Tibial artery (tissue), 4 donors: ENCODE measurements at regions not wholly inside any gene's neighbourhood (a gene's known extent, or its start where the extent isn't known, plus 50 kb on each side); places are given as distances from the start of the nearest gene placed in this dataset.

Source experiments
- DNase-seq, 2 donors: peaks; one replicate each; pipeline ENCODE4 v3.0.0-alpha.2; 2019
- H3K27ac ChIP-seq, 2 donors: fragments of 200-600 bp; sonication (generic) in 1 of 2; 1 replicate in 1 of 2; 2 replicates in 1 of 2; pipeline ENCODE4 v1.5.1; 2018 to 2019; ENCODE audit warnings: mild to moderate bottlenecking in 1 of 2
- H3K27me3 ChIP-seq, 2 donors: fragments of 200-600 bp; sonication (generic) in 1 of 2; one replicate each; pipeline versions ENCODE4 v1.5.1 to v1.6.0; 2016 to 2019
- H3K36me3 ChIP-seq, 3 donors: fragments of 200-600 bp; sonication (generic) in 2 of 3; one replicate each; pipeline ENCODE4 v1.5.1; 2016 to 2019; ENCODE audit warnings: mild to moderate bottlenecking in 2 of 3
- H3K4me1 ChIP-seq, 4 donors: fragments of 200-600 bp; sonication (generic) in 2 of 4; 1 replicate in 3 of 4; 2 replicates in 1 of 4; pipeline ENCODE4 v1.5.1; 2016 to 2019
- H3K4me3 ChIP-seq, 2 donors: fragments of 200-600 bp; sonication (generic) in 1 of 2; 1 replicate in 1 of 2; 2 replicates in 1 of 2; pipeline ENCODE4 v1.5.1; 2018 to 2019; ENCODE audit warnings: mild to moderate bottlenecking in 2 of 2
- H3K9me3 ChIP-seq, 3 donors: fragments of 200-600 bp; sonication (generic) in 1 of 3; one replicate each; pipeline ENCODE4 v1.5.1; 2016 to 2019
- CTCF ChIP-seq, 2 experiments: fragments of 200-600 bp in 1 of 2; fragments of 450-650 bp in 1 of 2; IDR thresholded peaks; one replicate each; pipeline ENCODE4 v1.5.1; 2017 to 2019; ENCODE audit warnings: antibody characterized with exemption in 2 of 2, mild to moderate bottlenecking in 1 of 2, moderate library complexity in 1 of 2
- intact Hi-C: fragments of 100-400 bp; cut with DNase I; formaldehyde crosslinking; loops from one replicate; pipeline ENCODE4 v1.15.0; 2023; ENCODE audit warnings: low total_unique reads

- intact Hi-C loops: no loop called here
- Histone ChIP-seq H3K4me1 (no peaks in the 10 kb centered on the region), H3K27me3 (no peaks in the 10 kb centered on the region), H3K4me3 (no peak overlapping the region), H3K36me3 (no peaks in the 10 kb centered on the region), H3K9me3 (no peaks in the 10 kb centered on the region), H3K27ac (no peak overlapping the region)
- no peak for DNase-seq
- no peak for TF ChIP-seq CTCF (IDR thresholded peaks at IDR 0.05)
Observed at GRCh38 chr11:38330578-38330977, 1732.5 kb upstream of the RAG2 start.

- no peak overlapping the region for H3K4me3 ChIP-seq
- DNase-seq: no peak
- TF ChIP-seq CTCF (IDR thresholded peaks at IDR 0.05): no peak
- no peaks in the 10 kb centered on the region for H3K9me3 ChIP-seq
- intact Hi-C loops: no loop called here
- H3K36me3 ChIP-seq: no peaks in the 10 kb centered on the region
- no peaks in the 10 kb centered on the region for H3K27me3 ChIP-seq
- no peak overlapping the region for H3K27ac ChIP-seq
- H3K4me1 ChIP-seq: no peaks in the 10 kb centered on the region
Observed at GRCh38 chr11:38323961-38324761, 1726.1 kb upstream of the RAG2 start.

- Histone ChIP-seq H3K4me3 (no peak overlapping the region), H3K27me3 (no peaks in the 10 kb centered on the region), H3K36me3 (no peaks in the 10 kb centered on the region), H3K27ac (no peak overlapping the region), H3K9me3 (peaks cover 0 to 21% (median 2%) of the 10 kb centered on the region in 3 donors), H3K4me1 (no peaks in the 10 kb centered on the region)
- no peak for TF ChIP-seq CTCF (IDR thresholded peaks at IDR 0.05)
- intact Hi-C loops: loop anchor here (10.0 kb wide), 1 partner anchor 50 kb away; no protein-coding TSS in a partner anchor
- DNase-seq: no peak
Observed at GRCh38 chr11:38315151-38315550, 1717.1 kb upstream of the RAG2 start.

- no peak overlapping the region for H3K27ac ChIP-seq
- TF ChIP-seq CTCF (IDR thresholded peaks at IDR 0.05): no peak
- DNase-seq: no peak
- intact Hi-C loops: no loop called here
- H3K27me3 ChIP-seq: no peaks in the 10 kb centered on the region
- H3K4me3 ChIP-seq: no peak overlapping the region
- H3K9me3 ChIP-seq: no peaks in the 10 kb centered on the region
- no peaks in the 10 kb centered on the region for H3K36me3 ChIP-seq
- H3K4me1 ChIP-seq: no peaks in the 10 kb centered on the region
Observed at GRCh38 chr11:38307455-38307854, 1709.4 kb upstream of the RAG2 start.

- Histone ChIP-seq H3K36me3 (no peaks in the 10 kb centered on the region), H3K27me3 (no peaks in the 10 kb centered on the region), H3K27ac (no peak overlapping the region), H3K9me3 (no peaks in the 10 kb centered on the region), H3K4me1 (no peaks in the 10 kb centered on the region), H3K4me3 (no peak overlapping the region)
- TF ChIP-seq CTCF (IDR thresholded peaks at IDR 0.05): no peak
- intact Hi-C loops: no loop called here
- no peak for DNase-seq
Observed at GRCh38 chr11:38305682-38306081, 1707.6 kb upstream of the RAG2 start.
